GM18508 (cell line): ENCODE measurements at regions not wholly inside any gene's neighbourhood (a gene's known extent, or its start where the extent isn't known, plus 50 kb on each side); places are given as distances from the start of the nearest gene placed in this dataset.

Experiments
- ATAC-seq: cut with Tn5 transposase; IDR thresholded peaks from one replicate; pipeline ENCODE4 v1.9.1; 2021; ENCODE audit warnings: moderate number of reproducible peaks; ENCODE audit not compliant: insufficient read depth, unreplicated experiment

DNA sequence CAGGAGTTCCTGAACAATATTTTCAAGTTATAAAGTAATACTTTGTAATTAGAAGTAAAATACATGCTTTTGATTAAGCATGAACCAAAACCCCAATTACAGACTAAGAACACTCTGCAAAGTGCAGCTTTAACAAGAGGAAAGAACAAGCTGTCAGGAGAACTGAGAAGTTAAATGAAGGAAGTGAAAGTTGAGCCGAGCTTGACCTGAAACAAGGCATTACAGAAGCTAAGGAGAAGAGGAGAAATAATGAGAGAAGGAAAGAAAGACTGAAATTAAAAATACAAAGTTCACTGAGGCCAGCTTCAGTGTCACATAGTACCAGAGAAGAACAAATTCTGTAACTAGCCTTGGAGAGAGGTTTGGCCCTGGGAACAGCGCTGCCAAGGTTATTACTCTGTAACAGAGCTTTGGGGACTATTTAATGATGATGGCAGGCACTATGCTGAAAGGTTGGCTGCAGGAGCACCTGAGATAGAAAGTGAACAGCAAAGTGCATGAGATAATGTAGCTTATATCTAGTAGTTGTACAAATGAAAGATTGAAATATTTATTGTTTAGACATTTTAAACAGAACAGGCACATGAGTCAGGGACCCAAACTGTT, 241.9 kb upstream of the PEX5L start:
- peak; percentile 93 for ATAC-seq

DNA sequence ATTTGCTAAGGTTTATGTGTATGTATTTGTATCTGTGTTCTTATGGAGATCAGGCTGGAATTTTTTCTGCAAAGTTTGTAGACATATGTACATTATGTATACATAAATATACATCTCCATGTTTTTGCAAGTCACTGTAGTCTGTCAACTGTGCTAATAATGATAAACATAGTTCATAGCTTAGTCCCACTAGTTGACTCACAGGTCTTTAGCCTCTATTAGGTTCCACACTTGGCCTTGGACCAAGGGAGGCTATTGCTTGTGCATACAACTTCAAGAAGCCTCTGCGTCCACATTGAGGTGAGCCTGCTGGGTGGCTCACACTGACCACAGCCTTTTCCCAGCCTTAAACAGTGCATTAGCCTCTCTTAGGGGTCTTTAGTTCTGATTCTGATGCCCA, 243.8 kb upstream of the PEX5L start:
- no peak for ATAC-seq

- no peak for ATAC-seq
Measured at GRCh38 chr3:180282386-180282785, 245.6 kb upstream of the PEX5L start.

DNA sequence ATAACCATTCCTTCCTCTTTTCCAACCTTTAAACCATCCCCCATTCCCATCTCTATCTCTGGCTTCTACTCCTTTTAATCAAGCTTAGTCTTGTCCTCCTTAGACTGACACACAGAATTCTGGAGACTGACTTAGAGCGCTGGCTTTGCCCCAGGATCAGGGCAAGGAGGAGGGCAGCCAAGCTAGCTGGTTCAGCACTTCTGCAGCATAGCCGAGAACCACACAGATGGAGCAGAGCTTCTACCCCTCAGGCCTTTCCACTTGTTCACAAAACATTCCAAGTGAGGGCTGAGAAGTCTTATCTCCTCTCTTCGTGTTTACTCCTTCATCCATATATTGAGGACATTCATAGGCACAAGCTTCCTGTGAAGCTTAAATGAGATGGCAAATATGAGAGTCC, 246.5 kb upstream of the PEX5L start:
- ATAC-seq: no peak

GRCh38 chr3:180284331-180285110, 247.8 kb upstream of the PEX5L start:
- no peak for ATAC-seq

GRCh38 chr3:180287703-180288102, 251.0 kb upstream of the PEX5L start:
- no peak for ATAC-seq

- ATAC-seq: no peak
Measured at GRCh38 chr3:180288816-180289215, 252.1 kb upstream of the PEX5L start.

- ATAC-seq: no peak
Measured at GRCh38 chr3:180290300-180290699, 253.6 kb upstream of the PEX5L start.

- ATAC-seq: no peak
Measured at GRCh38 chr3:180294282-180295027, 257.7 kb upstream of the PEX5L start.

- ATAC-seq: no peak
Measured at GRCh38 chr3:180295811-180296210, 259.1 kb upstream of the PEX5L start.

- ATAC-seq: no peak
Measured at GRCh38 chr3:180296971-180297370, 260.2 kb upstream of the PEX5L start.

DNA sequence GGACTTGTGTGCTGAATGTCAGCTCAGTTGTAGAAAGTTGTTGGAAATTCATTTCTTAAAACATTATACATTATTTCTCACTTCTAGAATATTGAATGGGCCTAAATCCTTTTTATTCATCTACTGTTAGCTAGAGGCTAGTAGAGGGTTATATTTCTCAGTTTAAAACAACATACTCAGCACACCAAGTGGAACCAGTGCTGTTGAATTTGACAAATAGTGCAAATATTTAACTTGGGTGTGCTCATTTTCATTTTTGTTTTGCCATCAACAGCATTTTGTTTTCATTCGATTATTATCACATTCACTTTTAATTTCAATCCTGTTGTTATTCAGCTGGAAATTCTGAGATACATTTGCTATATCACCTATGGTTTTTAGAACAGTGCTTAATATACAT, 269.4 kb upstream of the PEX5L start:
- no peak for ATAC-seq

- ATAC-seq: no peak
Measured at GRCh38 chr3:180306691-180307090, 270.0 kb upstream of the PEX5L start.

DNA sequence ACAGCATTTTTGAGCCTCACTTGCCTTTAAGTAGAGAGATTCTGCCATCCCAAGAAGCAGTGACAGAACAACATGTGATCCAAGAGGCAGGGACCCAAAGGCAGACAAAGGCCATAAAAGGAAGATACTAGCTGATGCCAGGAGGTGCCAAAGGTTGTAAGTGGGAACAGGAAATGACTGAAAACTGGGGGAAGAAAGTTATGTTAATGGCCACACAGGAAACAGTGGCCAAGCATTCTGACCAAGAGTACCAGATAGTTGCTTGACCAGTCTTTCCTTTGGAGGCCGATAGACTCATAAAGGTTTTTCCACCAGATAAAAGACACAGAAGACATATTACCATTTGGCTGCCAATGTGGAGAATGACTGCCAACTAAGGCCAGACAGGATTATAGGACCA, 274.5 kb upstream of the PEX5L start:
- ATAC-seq: no peak

DNA sequence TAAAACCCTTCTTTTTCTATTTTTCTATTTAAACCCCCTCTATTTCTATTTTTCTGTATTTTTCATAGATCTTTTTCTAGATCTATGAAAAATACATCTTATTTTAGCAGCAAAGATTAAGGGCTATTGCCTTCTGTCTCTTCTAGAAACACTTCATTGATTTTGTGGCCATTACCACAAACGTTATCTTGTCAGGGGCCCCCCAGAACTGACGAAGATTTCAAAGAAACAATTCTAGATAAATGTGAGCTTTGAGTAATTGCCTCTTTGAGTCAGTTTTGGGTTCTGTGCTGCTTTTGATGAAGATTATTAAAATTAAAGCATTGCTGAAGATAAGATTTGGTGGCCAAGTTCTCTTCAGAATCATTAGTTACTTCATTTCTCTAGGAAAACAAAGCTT, 279.6 kb upstream of the PEX5L start:
- no peak for ATAC-seq

- ATAC-seq: no peak
Measured at GRCh38 chr3:180319461-180319860, 282.5 kb upstream of the TTC14 start.

GRCh38 chr3:180320631-180321030, 281.3 kb upstream of the TTC14 start:
- no peak for ATAC-seq

- no peak for ATAC-seq
Measured at GRCh38 chr3:180321534-180321933, 280.4 kb upstream of the TTC14 start.

- no peak for ATAC-seq
Measured at GRCh38 chr3:180322829-180323228, 279.1 kb upstream of the TTC14 start.

GRCh38 chr3:180324791-180325190, 277.2 kb upstream of the TTC14 start:
- ATAC-seq: no peak

GRCh38 chr3:180325533-180325932, 276.4 kb upstream of the TTC14 start:
- ATAC-seq: no peak
